Tibial nerve (tissue), 4 donors: ENCODE measurements at regions not wholly inside any gene's neighbourhood (a gene's known extent, or its start where the extent isn't known, plus 50 kb on each side); places are given as distances from the start of the nearest gene placed in this dataset.

Experiments
- DNase-seq, 2 donors: peaks; one replicate each; pipeline ENCODE4 v3.0.0-alpha.2; 2019; ENCODE audit warnings: low spot score in 2 of 2
- H3K27ac ChIP-seq, 4 donors: fragments of 200-600 bp; sonication (generic) in 3 of 4; one replicate each; pipeline ENCODE4 v1.5.1; 2017 to 2019; ENCODE audit warnings: mild to moderate bottlenecking in 1 of 4
- H3K27me3 ChIP-seq, 2 donors: fragments of 200-600 bp; sonication (generic) in 1 of 2; one replicate each; pipeline versions ENCODE4 v1.5.1 to v1.6.0; 2017 to 2019
- H3K36me3 ChIP-seq, 3 donors: fragments of 200-600 bp; sonication (generic); one replicate each; pipeline ENCODE4 v1.5.1; 2018 to 2019
- H3K4me1 ChIP-seq, 4 donors: fragments of 200-600 bp; sonication (generic) in 3 of 4; one replicate each; pipeline ENCODE4 v1.5.1; 2017 to 2019
- H3K4me3 ChIP-seq, 4 donors: fragments of 200-600 bp; sonication (generic) in 3 of 4; one replicate each; pipeline ENCODE4 v1.5.1; 2017 to 2019; ENCODE audit warnings: mild to moderate bottlenecking in 1 of 4, moderate library complexity in 1 of 4
- H3K9me3 ChIP-seq, 4 donors: fragments of 200-600 bp; sonication (generic) in 3 of 4; one replicate each; pipeline ENCODE4 v1.5.1; 2017 to 2019
- CTCF ChIP-seq, 5 experiments: fragments of 200-600 bp in 3 of 5; fragments of 450-650 bp in 2 of 5; sonication (generic) in 3 of 5; IDR thresholded peaks; one replicate each; pipeline ENCODE4 v1.5.1; 2016 to 2019; ENCODE audit warnings: antibody characterized with exemption in 5 of 5, mild to moderate bottlenecking in 3 of 5, moderate library complexity in 2 of 5
- EP300 ChIP-seq, 2 donors: sonication (generic); formaldehyde crosslinking; IDR thresholded peaks; one replicate each; pipeline ENCODE4 v1.6.1; 2017; ENCODE audit warnings: antibody characterized with exemption in 2 of 2, mild to moderate bottlenecking in 1 of 2
- POLR2A ChIP-seq, 2 donors: fragments of 450-650 bp; IDR thresholded peaks; one replicate each; pipeline ENCODE4 v1.6.1; 2017; ENCODE audit warnings: antibody characterized with exemption in 2 of 2, mild to moderate bottlenecking in 2 of 2, moderate library complexity in 2 of 2
- WGBS, 2 donors: methylation state at CpG; one replicate each; pipeline ENCODE4 v1.1.5; 2018; 5-methylcytosine and 5-hydroxymethylcytosine counted together

GRCh38 chr9:20215552-20215951, 406.7 kb downstream of the MLLT3 start:
- WGBS, 2 donors = 96 to 98% methylated on average over 2 of the region's 2 CpGs
- TF ChIP-seq EP300 (IDR thresholded peaks at IDR 0.05) (no peak), CTCF (IDR thresholded peaks at IDR 0.05) (no peak), POLR2A (IDR thresholded peaks at IDR 0.05) (no peak)
- no peak overlapping the region for H3K27ac ChIP-seq
- H3K36me3 ChIP-seq = no peaks in the 10 kb centered on the region
- H3K4me3 ChIP-seq = no peak overlapping the region
- no peak for DNase-seq
- no peaks in the 10 kb centered on the region for H3K9me3 ChIP-seq
- H3K4me1 ChIP-seq = no peaks in the 10 kb centered on the region
- no peaks in the 10 kb centered on the region for H3K27me3 ChIP-seq

- no peak overlapping the region for H3K27ac ChIP-seq
- TF ChIP-seq EP300 (IDR thresholded peaks at IDR 0.05) (no peak), CTCF (IDR thresholded peaks at IDR 0.05) (no peak), POLR2A (IDR thresholded peaks at IDR 0.05) (no peak)
- DNase-seq = no peak
- no peaks in the 10 kb centered on the region for H3K36me3 ChIP-seq
- WGBS, 2 donors = 65 to 66% methylated on average over 3 of the region's 3 CpGs
- H3K4me1 ChIP-seq = no peaks in the 10 kb centered on the region
- H3K9me3 ChIP-seq = no peaks in the 10 kb centered on the region
- no peak overlapping the region for H3K4me3 ChIP-seq
- no peaks in the 10 kb centered on the region for H3K27me3 ChIP-seq
These were observed 409.5 kb downstream of the MLLT3 start for GRCh38 chr9:20212806-20213205.

- H3K27ac ChIP-seq = no peak overlapping the region
- 54 to 69% methylated on average over 7 of the region's 7 CpGs for WGBS, 2 donors
- H3K36me3 ChIP-seq = no peaks in the 10 kb centered on the region
- no peaks in the 10 kb centered on the region for H3K27me3 ChIP-seq
- no peak overlapping the region for H3K4me3 ChIP-seq
- H3K4me1 ChIP-seq = no peaks in the 10 kb centered on the region
- H3K9me3 ChIP-seq = no peaks in the 10 kb centered on the region
- no peak for DNase-seq
- no peak for TF ChIP-seq POLR2A (IDR thresholded peaks at IDR 0.05)
- TF ChIP-seq CTCF (IDR thresholded peaks at IDR 0.05) = no peak
- TF ChIP-seq EP300 (IDR thresholded peaks at IDR 0.05) = no peak
These were observed 412.6 kb downstream of the MLLT3 start for GRCh38 chr9:20209391-20210340.

GRCh38 chr9:20208961-20209371, 413.3 kb downstream of the MLLT3 start:
- TF ChIP-seq POLR2A (IDR thresholded peaks at IDR 0.05) (no peak), CTCF (IDR thresholded peaks at IDR 0.05) (no peak), EP300 (IDR thresholded peaks at IDR 0.05) (no peak)
- 91 to 95% methylated on average over 1 of the region's 1 CpG for WGBS, 2 donors

GRCh38 chr9:20208226-20208625, 414.1 kb downstream of the MLLT3 start:
- Histone ChIP-seq H3K9me3 (no peaks in the 10 kb centered on the region), H3K4me3 (no peak overlapping the region), H3K27ac (no peak overlapping the region), H3K36me3 (no peaks in the 10 kb centered on the region), H3K27me3 (no peaks in the 10 kb centered on the region), H3K4me1 (no peaks in the 10 kb centered on the region)
- 74 to 81% methylated on average over 5 of the region's 5 CpGs for WGBS, 2 donors
- DNase-seq = no peak
- TF ChIP-seq POLR2A (IDR thresholded peaks at IDR 0.05) (no peak), EP300 (IDR thresholded peaks at IDR 0.05) (no peak), CTCF (IDR thresholded peaks at IDR 0.05) (no peak)

More at GRCh38 chr9:20208961-20209371, 413.3 kb downstream of the MLLT3 start:
- Histone ChIP-seq H3K9me3 (no peaks in the 10 kb centered on the region), H3K4me1 (no peaks in the 10 kb centered on the region), H3K36me3 (no peaks in the 10 kb centered on the region), H3K4me3 (no peak overlapping the region), H3K27me3 (no peaks in the 10 kb centered on the region), H3K27ac (no peak overlapping the region)
- DNase-seq = no peak
